Esophagus squamous epithelium (tissue), 5 donors: ENCODE measurements at regions not wholly inside any gene's neighbourhood (a gene's known extent, or its start where the extent isn't known, plus 50 kb on each side); places are given as distances from the start of the nearest gene placed in this dataset.

Experiments
- DNase-seq: peaks from one replicate; lab custom pipeline; 2025; lab: John Stamatoyannopoulos, UW
- H3K27ac ChIP-seq, 4 donors: fragments of 200-600 bp; sonication (generic); one replicate each; pipeline ENCODE4 v1.5.1; 2016 to 2019; ENCODE audit warnings: mild to moderate bottlenecking in 1 of 4
- H3K27me3 ChIP-seq, 4 donors: fragments of 200-600 bp; sonication (generic); 1 replicate in 3 of 4; 2 replicates in 1 of 4; pipeline versions ENCODE4 v1.5.1 to v1.6.0; 2017 to 2021; ENCODE audit warnings: antibody characterized with exemption in 1 of 4
- H3K36me3 ChIP-seq, 3 donors: fragments of 200-600 bp; sonication (generic); one replicate each; pipeline ENCODE4 v1.5.1; 2016 to 2019
- H3K4me1 ChIP-seq, 3 donors: fragments of 200-600 bp; sonication (generic); one replicate each; pipeline ENCODE4 v1.5.1; 2017 to 2019
- H3K4me3 ChIP-seq, 4 donors: fragments of 200-600 bp; sonication (generic); 1 replicate in 3 of 4; 2 replicates in 1 of 4; pipeline ENCODE4 v1.5.1; 2016 to 2019; ENCODE audit warnings: mild to moderate bottlenecking in 2 of 4, moderate library complexity in 1 of 4
- H3K9me3 ChIP-seq, 3 donors: fragments of 200-600 bp; sonication (generic); one replicate each; pipeline ENCODE4 v1.5.1; 2016 to 2019
- POLR2A ChIP-seq, 4 donors: fragments of 450-650 bp; IDR thresholded peaks; one replicate each; pipeline ENCODE4 v1.6.1; 2017; ENCODE audit warnings: antibody characterized with exemption in 4 of 4, mild to moderate bottlenecking in 4 of 4, moderate library complexity in 3 of 4
- WGBS, 2 donors: methylation state at CpG; one replicate each; pipeline ENCODE4 v1.1.5; 2018; 5-methylcytosine and 5-hydroxymethylcytosine counted together
- intact Hi-C: fragments of 100-400 bp; cut with DNase I; formaldehyde crosslinking; loops from one replicate; pipeline ENCODE4 v1.15.0; 2022
- TF ChIP-seq, protein P1 (sequence below), 6 experiments: fragments of 450-650 bp in 4 of 6; fragments of 200-600 bp in 2 of 6; sonication (generic) in 2 of 6; IDR thresholded peaks; one replicate each; pipeline ENCODE4 v1.5.1; 2016 to 2019; ENCODE audit warnings: antibody characterized with exemption in 6 of 6, mild to moderate bottlenecking in 4 of 6, moderate library complexity in 4 of 6
- donor health status: DM: yes; HTN: yes; CAD: no.

- Histone ChIP-seq H3K4me3 (no peak overlapping the region), H3K36me3 (no peaks in the 10 kb centered on the region), H3K4me1 (no peaks in the 10 kb centered on the region), H3K27ac (no peak overlapping the region), H3K9me3 (no peaks in the 10 kb centered on the region), H3K27me3 (no peaks in the 10 kb centered on the region)
- TF ChIP-seq POLR2A (IDR thresholded peaks at IDR 0.05): no peak
- TF ChIP-seq, protein P1, sequence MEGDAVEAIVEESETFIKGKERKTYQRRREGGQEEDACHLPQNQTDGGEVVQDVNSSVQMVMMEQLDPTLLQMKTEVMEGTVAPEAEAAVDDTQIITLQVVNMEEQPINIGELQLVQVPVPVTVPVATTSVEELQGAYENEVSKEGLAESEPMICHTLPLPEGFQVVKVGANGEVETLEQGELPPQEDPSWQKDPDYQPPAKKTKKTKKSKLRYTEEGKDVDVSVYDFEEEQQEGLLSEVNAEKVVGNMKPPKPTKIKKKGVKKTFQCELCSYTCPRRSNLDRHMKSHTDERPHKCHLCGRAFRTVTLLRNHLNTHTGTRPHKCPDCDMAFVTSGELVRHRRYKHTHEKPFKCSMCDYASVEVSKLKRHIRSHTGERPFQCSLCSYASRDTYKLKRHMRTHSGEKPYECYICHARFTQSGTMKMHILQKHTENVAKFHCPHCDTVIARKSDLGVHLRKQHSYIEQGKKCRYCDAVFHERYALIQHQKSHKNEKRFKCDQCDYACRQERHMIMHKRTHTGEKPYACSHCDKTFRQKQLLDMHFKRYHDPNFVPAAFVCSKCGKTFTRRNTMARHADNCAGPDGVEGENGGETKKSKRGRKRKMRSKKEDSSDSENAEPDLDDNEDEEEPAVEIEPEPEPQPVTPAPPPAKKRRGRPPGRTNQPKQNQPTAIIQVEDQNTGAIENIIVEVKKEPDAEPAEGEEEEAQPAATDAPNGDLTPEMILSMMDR (IDR thresholded peaks at IDR 0.05): no peak
- DNase-seq: no peak
- 87 to 93% methylated on average over 2 to 4 of the region's 4 CpGs for WGBS, 2 donors
- intact Hi-C loops: no loop called here
Observed at GRCh38 chrX:96417695-96418094, 266.9 kb upstream of the DIAPH2 start.

DNA sequence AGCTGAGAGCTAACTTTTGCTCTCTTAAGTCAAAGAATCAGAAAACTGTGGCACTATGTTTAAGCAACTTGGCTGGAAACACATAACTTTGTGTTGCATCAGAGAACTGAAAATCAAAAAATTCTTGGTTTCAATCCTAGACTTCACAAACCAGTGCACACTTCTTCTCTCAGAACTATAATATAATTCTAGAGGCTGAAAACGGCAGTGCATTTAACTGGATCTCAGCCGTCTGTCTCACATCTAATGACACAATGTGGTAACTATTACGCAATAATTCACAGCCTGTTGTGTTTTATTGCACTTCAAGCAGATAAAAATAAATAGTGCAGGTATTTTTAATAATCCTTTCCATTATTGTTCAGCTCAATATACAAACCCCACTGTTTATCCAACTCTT, 260.6 kb upstream of the DIAPH2 start:
- Histone ChIP-seq H3K4me1 (no peaks in the 10 kb centered on the region), H3K27ac (no peak overlapping the region), H3K9me3 (no peaks in the 10 kb centered on the region), H3K36me3 (no peaks in the 10 kb centered on the region), H3K4me3 (no peak overlapping the region), H3K27me3 (no peaks in the 10 kb centered on the region)
- TF ChIP-seq POLR2A (IDR thresholded peaks at IDR 0.05): no peak
- TF ChIP-seq, protein P1 (IDR thresholded peaks at IDR 0.05): peak in 1 of 6 experiments; percentile 6
- no peak for DNase-seq
- WGBS, 2 donors: 40 to 50% methylated on average over 3 of the region's 3 CpGs
- intact Hi-C loops: no loop called here

GRCh38 chrX:96425200-96425599, 259.4 kb upstream of the DIAPH2 start:
- DNase-seq: no peak
- intact Hi-C loops: no loop called here
- TF ChIP-seq, protein P1 (IDR thresholded peaks at IDR 0.05): no peak
- no peak for TF ChIP-seq POLR2A (IDR thresholded peaks at IDR 0.05)
- Histone ChIP-seq H3K36me3 (no peaks in the 10 kb centered on the region), H3K9me3 (no peaks in the 10 kb centered on the region), H3K27ac (no peak overlapping the region), H3K4me1 (no peaks in the 10 kb centered on the region), H3K4me3 (no peak overlapping the region), H3K27me3 (no peaks in the 10 kb centered on the region)

DNA sequence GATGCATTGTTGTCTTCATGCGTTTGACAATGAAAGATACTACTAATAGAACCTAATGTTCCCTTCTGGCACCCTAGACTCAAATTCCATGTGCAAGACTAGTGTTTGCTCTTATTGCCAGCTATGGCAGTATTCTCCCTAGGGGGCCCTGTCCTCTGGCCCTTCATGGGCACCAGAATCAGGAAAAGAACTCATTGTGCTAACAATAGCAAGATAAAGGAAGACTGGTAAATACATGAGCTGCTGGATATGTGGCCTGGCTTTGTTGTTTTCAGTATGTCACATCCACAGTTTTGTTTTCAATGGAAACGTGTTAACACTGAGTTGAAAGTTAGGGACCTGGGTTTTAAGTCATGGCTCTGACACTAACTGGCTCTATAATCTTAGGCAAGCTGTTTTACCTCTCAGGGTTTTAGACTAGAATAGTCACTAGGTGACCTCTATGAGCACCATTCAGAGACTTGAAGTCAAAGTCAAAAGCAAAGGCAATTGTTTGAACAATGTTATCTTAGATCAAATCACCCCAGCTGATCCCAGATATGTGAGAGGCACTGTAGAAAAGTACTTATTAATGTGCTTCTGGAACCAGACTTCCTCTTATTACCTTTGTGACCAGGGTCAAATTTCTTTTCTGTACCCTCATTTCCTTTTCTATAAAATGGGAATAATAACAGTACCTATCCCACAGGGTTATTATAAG, 253.7 kb upstream of the DIAPH2 start:
- TF ChIP-seq, protein P1 (IDR thresholded peaks at IDR 0.05): no peak
- TF ChIP-seq POLR2A (IDR thresholded peaks at IDR 0.05): no peak
- intact Hi-C loops: no loop called here
- H3K36me3 ChIP-seq: no peaks in the 10 kb centered on the region
- H3K27ac ChIP-seq: no peak overlapping the region
- no peak for DNase-seq
- H3K4me1 ChIP-seq: no peaks in the 10 kb centered on the region
- H3K9me3 ChIP-seq: no peaks in the 10 kb centered on the region
- WGBS, 2 donors: 48 to 59% methylated on average over 2 of the region's 2 CpGs
- H3K27me3 ChIP-seq: no peaks in the 10 kb centered on the region
- no peak overlapping the region for H3K4me3 ChIP-seq

GRCh38 chrX:96432647-96433046, 252.0 kb upstream of the DIAPH2 start:
- DNase-seq: no peak
- Histone ChIP-seq H3K27ac (peak overlapping the region in 2 of 4 donors; percentile 58 to 61), H3K4me1 (no peaks in the 10 kb centered on the region), H3K4me3 (no peak overlapping the region), H3K9me3 (no peaks in the 10 kb centered on the region), H3K27me3 (no peaks in the 10 kb centered on the region), H3K36me3 (no peaks in the 10 kb centered on the region)
- WGBS, 2 donors: 67 to 78% methylated on average over 1 of the region's 1 CpG
- intact Hi-C loops: no loop called here
- no peak for TF ChIP-seq POLR2A (IDR thresholded peaks at IDR 0.05)
- TF ChIP-seq, protein P1 (IDR thresholded peaks at IDR 0.05): no peak
